H1 (cell line): ENCODE measurements at regions not wholly inside any gene's neighbourhood (a gene's known extent, or its start where the extent isn't known, plus 50 kb on each side); places are given as distances from the start of the nearest gene placed in this dataset.

Experiments used
- CTCF ChIA-PET: fragments of 300-600 bp; sonication (Branson Sonifier 250); formaldehyde crosslinking; loops from one replicate; lab custom pipeline; 2021; ENCODE audit not compliant: partially characterized antibody; lab: Charles Lee
- POLR2A ChIA-PET: fragments of 300-600 bp; sonication (Branson Sonifier 250); formaldehyde crosslinking; loops from one replicate; lab custom pipeline; 2021; ENCODE audit warnings: inconsistent platforms; ENCODE audit not compliant: partially characterized antibody; lab: Charles Lee
- DNase-seq, 2 experiments: peaks; one replicate each; pipeline versions ENCODE4 v3.0.0 to v3.0.0-alpha.2; 2010 to 2022; ENCODE audit warnings: low spot score in 2 of 2, low read depth in 1 of 2, mixed read lengths in 1 of 2
- FAIRE-seq: peaks from 2 replicates; lab custom pipeline; 2011; peaks lifted over from hg19 to GRCh38; lab: Jason Lieb, UNC
- H2AFZ ChIP-seq: 2 replicates; pipeline ENCODE4 v1.8.1; 2012; ENCODE audit warnings: low read length, inconsistent platforms
- H2AK5ac ChIP-seq: 2 replicates; pipeline ENCODE4 v1.6.1; 2013; ENCODE audit warnings: low read depth, low read length
- H2BK120ac ChIP-seq: replicated peaks from 2 replicates; pipeline ENCODE3; 2013; ENCODE audit warnings: low read depth, low read length, inconsistent platforms
- H2BK12ac ChIP-seq: 2 replicates; pipeline ENCODE4 v1.6.1; 2013; ENCODE audit warnings: low read depth, low read length
- H2BK15ac ChIP-seq: 2 replicates; pipeline ENCODE4 v1.6.1; 2013; ENCODE audit warnings: low read length
- H2BK20ac ChIP-seq: 2 replicates; pipeline ENCODE4 v1.6.1; 2013; ENCODE audit warnings: low read length
- H2BK5ac ChIP-seq: 2 replicates; pipeline ENCODE4 v1.6.1; 2013; ENCODE audit warnings: low read depth, low read length
- H3K14ac ChIP-seq: 2 replicates; pipeline ENCODE4 v1.6.1; 2013; ENCODE audit warnings: inconsistent platforms; ENCODE audit not compliant: insufficient read length
- H3K18ac ChIP-seq: 2 replicates; pipeline ENCODE4 v1.6.1; 2013; ENCODE audit warnings: low read length; ENCODE audit errors: extremely low read depth
- H3K23ac ChIP-seq: 2 replicates; pipeline ENCODE4 v1.6.1; 2013; ENCODE audit warnings: inconsistent platforms; ENCODE audit not compliant: insufficient read length
- H3K23me2 ChIP-seq: 2 replicates; pipeline ENCODE4 v1.6.1; 2013; ENCODE audit warnings: low read depth, low read length
- H3K27ac ChIP-seq: 2 replicates; pipeline ENCODE4 v1.6.1; 2011; ENCODE audit warnings: low read depth, low read length, inconsistent platforms
- H3K27me3 ChIP-seq, 4 experiments: replicated peaks in 1 of 4; 1 replicate in 1 of 4; 2 replicates in 3 of 4; pipeline versions ENCODE4 v1.6.1 to v1.8.1; 2011 to 2013; ENCODE audit warnings: low read length in 3 of 4, mild to moderate bottlenecking in 3 of 4, inconsistent platforms in 2 of 4, mixed read lengths in 2 of 4, moderate library complexity in 1 of 4; ENCODE audit not compliant: control insufficient read depth in 3 of 4, insufficient read depth in 3 of 4; ENCODE audit errors: extremely low read depth in 1 of 4
- H3K36me3 ChIP-seq, 4 experiments: 2 replicates each; pipeline versions ENCODE4 v1.6.1 to v1.8.1; 2011 to 2013; ENCODE audit warnings: mild to moderate bottlenecking in 4 of 4, low read length in 3 of 4, moderate library complexity in 2 of 4, control low read depth in 1 of 4, inconsistent platforms in 1 of 4; ENCODE audit not compliant: insufficient read depth in 4 of 4, control insufficient read depth in 2 of 4
- H3K4ac ChIP-seq: replicated peaks from 2 replicates; pipeline ENCODE3; 2013; ENCODE audit warnings: low read length, low read depth, mixed read lengths, inconsistent platforms; ENCODE audit not compliant: insufficient read length
- H3K4me1 ChIP-seq, 4 experiments: replicated peaks in 1 of 4; 1 replicate in 1 of 4; 2 replicates in 3 of 4; pipeline versions ENCODE4 v1.6.1 to v1.8.1; 2011 to 2013; ENCODE audit warnings: low read length in 3 of 4, inconsistent platforms in 2 of 4, mixed read lengths in 1 of 4; ENCODE audit not compliant: insufficient read depth in 4 of 4, control insufficient read depth in 3 of 4
- H3K4me2 ChIP-seq, 2 experiments: 2 replicates each; pipeline versions ENCODE4 v1.6.1 to v1.8.1; 2011 to 2013; ENCODE audit warnings: low read depth in 2 of 2, low read length in 2 of 2, control low read depth in 1 of 2, inconsistent platforms in 1 of 2, mild to moderate bottlenecking in 1 of 2; ENCODE audit not compliant: insufficient read depth in 1 of 2
- H3K4me3 ChIP-seq, 4 experiments: fragments of 200-600, 300-600 bp in 1 of 4; sonication (generic), shearing (Covaris generic), sonication (Bioruptor Twin) in 1 of 4; 2 replicates each; pipeline versions ENCODE4 v1.5.1 to v1.8.1; 2011 to 2016; ENCODE audit warnings: low read length in 4 of 4, low read depth in 3 of 4, control low read depth in 2 of 4, inconsistent platforms in 2 of 4, mild to moderate bottlenecking in 2 of 4, mixed read lengths in 1 of 4, moderate library complexity in 1 of 4; ENCODE audit not compliant: insufficient read depth in 2 of 4; ENCODE audit errors: extremely low read depth in 1 of 4
- H3K56ac ChIP-seq: replicated peaks from 2 replicates; pipeline ENCODE3; 2013; ENCODE audit warnings: low read depth, mild to moderate bottlenecking, mixed read lengths, low read length, inconsistent platforms; ENCODE audit not compliant: insufficient read length
- H3K79me1 ChIP-seq: 2 replicates; pipeline ENCODE4 v1.6.1; 2013; ENCODE audit warnings: low read depth, low read length, control low read depth
- H3K79me2 ChIP-seq, 2 experiments: 2 replicates each; pipeline versions ENCODE4 v1.6.1 to v1.8.1; 2012 to 2013; ENCODE audit warnings: low read length in 2 of 2, mild to moderate bottlenecking in 2 of 2, inconsistent platforms in 1 of 2; ENCODE audit not compliant: insufficient read depth in 2 of 2, control insufficient read depth in 1 of 2
- H3K9ac ChIP-seq, 4 experiments: replicated peaks in 1 of 4; 1 replicate in 1 of 4; 2 replicates in 3 of 4; pipeline versions ENCODE4 v1.6.1 to v1.8.1; 2011 to 2013; ENCODE audit warnings: low read depth in 3 of 4, low read length in 3 of 4, control low read depth in 2 of 4, mild to moderate bottlenecking in 2 of 4, moderate library complexity in 2 of 4, inconsistent platforms in 1 of 4; ENCODE audit errors: extremely low read depth in 1 of 4
- H3K9me3 ChIP-seq, 2 experiments: 2 replicates each; pipeline versions ENCODE4 v1.6.1 to v1.8.1; 2012 to 2013; ENCODE audit warnings: mild to moderate bottlenecking in 2 of 2, moderate library complexity in 2 of 2, control low read depth in 1 of 2, inconsistent platforms in 1 of 2, low read depth in 1 of 2, low read length in 1 of 2, mixed read lengths in 1 of 2; ENCODE audit not compliant: insufficient read depth in 2 of 2
- H4K20me1 ChIP-seq, 2 experiments: replicated peaks in 1 of 2; 2 replicates each; pipeline versions ENCODE3 to v1.8.1; 2011 to 2013; ENCODE audit warnings: inconsistent platforms in 2 of 2, low read length in 2 of 2, mild to moderate bottlenecking in 1 of 2; ENCODE audit not compliant: insufficient read depth in 2 of 2, control insufficient read depth in 1 of 2
- H4K5ac ChIP-seq: 2 replicates; pipeline ENCODE4 v1.6.1; 2013; ENCODE audit warnings: low read length, low read depth, mixed read lengths, inconsistent platforms; ENCODE audit not compliant: insufficient read length
- H4K8ac ChIP-seq: 2 replicates; pipeline ENCODE4 v1.8.0; 2013; ENCODE audit warnings: mild to moderate bottlenecking, moderate library complexity, low read length, inconsistent platforms; ENCODE audit not compliant: insufficient read depth; ENCODE audit errors: extremely low read depth
- H4K91ac ChIP-seq: replicated peaks from 2 replicates; pipeline ENCODE3; 2013; ENCODE audit warnings: low read length, mixed read lengths, inconsistent platforms; ENCODE audit not compliant: insufficient read length
- SIN3A ChIP-seq, 2 experiments: IDR thresholded peaks in 1 of 2; conservative IDR thresholded peaks in 1 of 2; 2 replicates each; pipeline ENCODE4 v1.6.1; 2011 to 2012; ENCODE audit warnings: low read length in 2 of 2, improper control_type of control experiment in 1 of 2, low read depth in 1 of 2, mild to moderate bottlenecking in 1 of 2
- SIRT6 ChIP-seq: IDR thresholded peaks from one replicate; pipeline ENCODE4 v1.7.1; 2012; ENCODE audit warnings: low read length, inconsistent platforms
- SP1 ChIP-seq: IDR thresholded peaks from 2 replicates; pipeline ENCODE4 v1.6.1; 2011; ENCODE audit warnings: low read depth, low read length

DNA sequence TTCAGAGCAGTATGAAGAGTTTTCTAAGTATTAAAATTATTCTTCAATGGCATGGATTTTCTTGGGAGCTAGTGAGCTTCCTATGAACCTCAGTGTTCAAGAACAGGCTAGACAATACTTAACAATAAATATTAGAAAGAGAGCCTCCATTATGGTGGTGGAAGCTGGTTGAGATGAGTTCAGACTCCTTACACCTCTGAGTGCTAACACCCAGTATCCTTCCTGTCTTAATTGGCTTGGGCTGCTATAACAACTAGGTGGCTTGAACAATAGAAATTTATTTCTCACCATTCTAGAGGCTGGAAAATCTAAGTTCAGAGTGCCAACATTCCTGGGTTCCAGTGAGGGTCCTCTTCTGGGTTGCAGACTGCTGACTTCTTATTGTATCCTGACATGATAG is 369.4 kb upstream of the HNRNPA3 start:
- Histone ChIP-seq H3K9ac (no peak overlapping the region), H4K5ac (no peak overlapping the region), H2BK120ac (no peak overlapping the region), H4K20me1 (no peaks in the 10 kb centered on the region), H3K23ac (no peak overlapping the region), H3K4me1 (no peaks in the 10 kb centered on the region), H3K79me1 (no peaks in the 10 kb centered on the region), H2BK20ac (no peak overlapping the region), H2AK5ac (no peak overlapping the region), H3K23me2 (no peaks in the 10 kb centered on the region), H4K91ac (no peak overlapping the region), H3K18ac (no peak overlapping the region), H4K8ac (no peak overlapping the region), H2BK12ac (no peak overlapping the region), H3K36me3 (no peaks in the 10 kb centered on the region), H3K14ac (no peak overlapping the region), H3K4ac (no peak overlapping the region), H3K79me2 (no peaks in the 10 kb centered on the region), H2AFZ (no peak overlapping the region), H3K27ac (no peak overlapping the region), H3K4me2 (no peak overlapping the region), H3K56ac (no peak overlapping the region)
- POLR2A ChIA-PET, result no interaction called here
- no peak for FAIRE-seq
- TF ChIP-seq SP1 (no peak), SIRT6 (no peak), SIN3A (conservative IDR thresholded peaks at IDR 0.05 in 1 of 2, IDR thresholded peaks at IDR 0.05 in 1 of 2; ENCODE audit: low read depth in 1 of 2, low read length in 2 of 2) (no peak)
- TF ChIP-seq, all 59 proteins: peak for 0
- Histone ChIP-seq H3K9me3 (no peaks in the 10 kb centered on the region), H2BK5ac (no peak overlapping the region), H2BK15ac (no peak overlapping the region), H3K27me3 (no peaks in the 10 kb centered on the region), H3K4me3 (no peak overlapping the region)
- CTCF ChIA-PET, result interaction anchor here (0.6 to 2.8 kb wide), 8 partner anchors 9 to 191 kb away, joined by 3 to 8 read pairs (median 4); no protein-coding TSS in a partner anchor
- no peak for DNase-seq
